ENCODE measurements at regions not wholly inside any gene's neighbourhood (a gene's known extent, or its start where the extent isn't known, plus 50 kb on each side); places are given as distances from the start of the nearest gene placed in this dataset.
A peak's percentile ranks its signal among the peaks of the same experiment; 100 is the strongest.
"Not testable (repeated sequence)": the region's sequence is repeated elsewhere in the genome, so short reads cannot be mapped to it uniquely, and the experiment has no call there.

- ATAC-seq, result no peak
- DNase-seq (ENCODE audit: low spot score), result no peak
Observed at GRCh38 chr11:81602508-81602907, 1131.2 kb downstream of the FAM181B start.

GRCh38 chr11:81596704-81597103 lies 1137.0 kb downstream of the FAM181B start:
- ATAC-seq (no peak), DNase-seq (ENCODE audit: low spot score) (no peak)

DNA sequence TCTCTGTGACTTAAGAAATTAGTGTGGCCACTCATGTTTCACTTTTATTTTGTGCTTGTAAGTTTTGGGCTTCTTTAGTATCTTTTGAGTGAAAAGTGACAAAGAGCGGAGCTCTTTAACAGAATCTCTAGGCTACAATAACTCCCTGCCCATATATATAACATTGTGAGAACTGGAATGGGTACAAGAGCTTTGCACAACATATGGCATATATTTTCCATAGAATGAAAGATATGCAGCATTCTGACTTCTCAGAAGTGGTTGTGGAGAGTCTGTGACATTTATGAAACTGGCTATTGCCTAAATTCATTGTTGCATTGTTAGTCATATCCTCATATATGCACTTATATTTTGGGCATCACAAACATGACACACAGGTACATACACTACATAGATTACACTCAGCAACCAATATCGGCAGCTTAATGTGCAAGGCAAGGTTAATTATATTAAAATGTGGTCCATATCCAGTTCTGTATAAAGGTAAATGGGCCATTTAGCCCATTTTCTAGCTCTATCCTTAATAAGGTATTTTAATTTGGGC lies 1148.2 kb downstream of the FAM181B start:
- ATAC-seq (no peak), DNase-seq (ENCODE audit: low spot score) (no peak)

- DNase-seq (ENCODE audit: low spot score) (no peak), ATAC-seq (no peak)
Observed at GRCh38 chr11:81579339-81579738, 1154.3 kb downstream of the FAM181B start.

GRCh38 chr11:81578571-81578970 lies 1155.1 kb downstream of the FAM181B start:
- ATAC-seq (no peak), DNase-seq (ENCODE audit: low spot score) (no peak)

DNA sequence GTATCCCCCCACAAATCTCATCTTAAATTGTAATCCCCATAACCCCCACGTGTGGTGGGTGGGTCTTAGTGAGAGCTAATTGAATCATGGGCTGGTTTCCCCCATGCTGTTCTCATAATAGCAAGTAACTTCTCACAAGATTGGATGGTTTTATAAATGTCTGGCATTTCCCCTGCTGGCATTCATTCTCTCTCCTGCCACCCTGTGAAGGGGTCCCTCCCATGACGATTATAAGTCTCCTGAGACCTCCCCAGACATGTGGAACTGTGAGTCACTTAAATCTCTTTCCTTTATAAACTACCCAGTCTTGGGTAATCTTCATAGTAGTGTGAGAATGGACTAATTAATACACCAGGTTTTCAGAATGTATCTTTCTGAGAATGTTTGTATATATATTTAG lies 1159.4 kb downstream of the FAM181B start:
- no peak for DNase-seq (ENCODE audit: low spot score)
- ATAC-seq, result no peak

DNA sequence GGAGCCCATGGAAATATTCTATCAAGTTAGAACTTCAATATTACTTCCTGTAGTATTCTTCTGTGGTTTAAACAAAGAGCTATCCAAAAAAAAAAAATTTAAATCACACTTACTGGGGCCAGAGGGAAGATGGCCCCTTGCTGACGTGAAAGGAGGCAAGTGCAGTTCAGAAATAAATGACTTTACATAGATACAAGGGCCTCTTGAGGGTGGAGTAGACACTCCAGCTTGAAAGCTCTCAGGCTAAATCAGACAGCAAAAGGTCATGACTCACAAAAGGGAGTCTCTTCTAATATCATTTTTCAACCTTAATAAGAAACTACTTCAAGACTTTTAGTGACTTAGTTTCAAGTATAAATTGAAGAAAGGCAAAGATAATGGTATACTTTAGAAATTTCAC lies 1160.3 kb downstream of the FAM181B start:
- DNase-seq (ENCODE audit: low spot score) (no peak), ATAC-seq (no peak)

DNA sequence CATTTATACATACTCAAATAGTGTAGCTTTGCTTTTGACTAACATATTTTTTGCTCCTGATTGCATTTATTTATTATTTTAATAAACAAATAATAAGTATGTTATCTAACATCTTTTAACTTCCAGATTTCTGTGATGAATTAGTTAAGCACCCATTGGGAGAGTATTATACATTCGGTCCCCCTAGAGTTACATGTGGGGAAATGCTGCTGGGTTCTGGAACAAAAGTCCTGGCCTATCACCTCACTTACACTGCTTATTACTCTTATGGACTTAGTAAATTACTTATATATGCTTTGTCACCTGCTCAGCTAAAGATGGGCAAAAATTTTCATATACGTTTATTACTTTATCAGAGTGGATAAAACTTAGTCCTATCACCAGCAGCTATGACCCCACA lies 1163.0 kb downstream of the FAM181B start:
- ATAC-seq (no peak), DNase-seq (ENCODE audit: low spot score) (no peak)

GRCh38 chr11:81569999-81570398 lies 1163.7 kb downstream of the FAM181B start:
- DNase-seq (ENCODE audit: low spot score), result no peak

DNA sequence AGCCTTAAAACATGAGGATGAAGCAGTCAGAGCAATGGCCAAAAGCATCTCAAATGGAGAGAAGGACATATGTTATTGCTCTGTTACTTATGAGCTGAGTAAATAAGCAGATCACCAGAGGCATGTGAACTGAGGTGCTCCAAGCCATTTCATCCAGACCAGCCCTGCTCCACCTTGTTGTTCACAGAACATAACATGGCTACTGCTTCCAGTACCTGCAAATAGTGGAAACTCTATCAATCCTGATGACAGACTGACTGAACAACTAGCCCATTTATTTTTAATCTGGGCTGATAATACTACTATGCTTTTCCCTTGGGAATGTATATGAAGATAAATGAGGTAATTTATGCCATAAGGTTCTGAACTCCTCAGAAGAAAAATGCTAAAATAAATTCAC lies 1164.7 kb downstream of the FAM181B start:
- DNase-seq (ENCODE audit: low spot score) (no peak), ATAC-seq (no peak)

More at GRCh38 chr11:81569999-81570398, 1163.7 kb downstream of the FAM181B start:
- ATAC-seq, result no peak

DNA sequence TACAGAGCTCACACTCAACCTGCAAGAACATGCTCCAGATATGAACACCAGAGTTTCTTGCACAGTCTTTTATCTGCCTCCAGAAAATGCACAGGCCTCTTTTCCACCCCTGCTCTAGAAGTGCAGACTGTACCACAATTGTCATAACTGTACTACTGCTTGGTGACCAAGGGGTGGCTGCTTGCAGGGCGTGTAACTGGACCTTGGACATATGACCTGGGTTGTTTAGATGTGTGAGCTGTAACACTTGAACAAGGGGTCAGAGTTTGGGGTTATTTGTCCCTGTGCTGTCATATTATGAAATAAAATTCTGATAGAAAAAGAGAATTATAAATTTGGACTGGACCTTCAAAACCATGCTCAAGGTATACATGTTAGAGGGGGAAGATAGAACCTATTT lies 1185.5 kb downstream of the FAM181B start:
- DNase-seq (ENCODE audit: low spot score), result no peak
- peak; percentile 53 for ATAC-seq

DNA sequence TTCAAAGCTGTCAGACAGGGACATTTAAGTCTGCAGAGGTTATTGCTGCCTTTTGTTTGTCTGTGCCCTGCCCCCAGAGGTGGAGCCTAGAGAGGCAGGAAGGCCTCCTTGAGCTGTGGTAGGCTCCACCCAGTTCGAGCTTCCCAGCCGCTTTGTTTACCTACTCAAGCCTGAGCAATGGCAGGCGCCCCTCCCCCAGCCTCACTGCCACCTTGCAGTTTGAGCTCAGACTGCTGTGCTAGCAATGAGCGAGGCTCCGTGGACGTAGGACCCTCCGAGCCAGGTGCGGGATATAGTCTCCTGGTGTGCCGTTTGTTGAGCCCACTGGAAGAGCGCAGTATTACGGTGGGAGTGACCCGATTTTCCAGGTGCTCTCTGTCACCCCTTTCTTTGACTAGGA lies 1193.9 kb downstream of the FAM181B start:
- DNase-seq (ENCODE audit: low spot score), result peak; percentile 28
- not testable (repeated sequence) for ATAC-seq

DNA sequence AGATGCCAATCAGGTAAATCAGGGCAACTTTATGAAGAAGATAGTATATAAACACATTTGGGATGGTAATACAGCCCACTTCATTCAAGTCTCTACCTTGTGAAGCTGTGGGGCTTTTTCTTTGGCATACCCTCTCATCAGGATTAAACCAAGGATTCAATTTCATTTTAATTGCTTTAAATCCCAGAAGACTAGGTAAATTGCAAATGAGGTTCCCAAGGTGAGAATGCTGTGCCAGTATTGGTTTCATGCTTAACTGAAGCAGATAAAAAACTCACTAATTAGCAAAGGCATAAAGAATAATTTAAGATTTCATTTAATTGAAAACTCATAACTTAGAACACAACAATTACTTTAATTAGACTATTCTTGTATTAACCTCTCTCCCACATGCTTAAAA lies 1218.1 kb downstream of the FAM181B start:
- no peak for ATAC-seq
- no peak for DNase-seq (ENCODE audit: low spot score)

DNA sequence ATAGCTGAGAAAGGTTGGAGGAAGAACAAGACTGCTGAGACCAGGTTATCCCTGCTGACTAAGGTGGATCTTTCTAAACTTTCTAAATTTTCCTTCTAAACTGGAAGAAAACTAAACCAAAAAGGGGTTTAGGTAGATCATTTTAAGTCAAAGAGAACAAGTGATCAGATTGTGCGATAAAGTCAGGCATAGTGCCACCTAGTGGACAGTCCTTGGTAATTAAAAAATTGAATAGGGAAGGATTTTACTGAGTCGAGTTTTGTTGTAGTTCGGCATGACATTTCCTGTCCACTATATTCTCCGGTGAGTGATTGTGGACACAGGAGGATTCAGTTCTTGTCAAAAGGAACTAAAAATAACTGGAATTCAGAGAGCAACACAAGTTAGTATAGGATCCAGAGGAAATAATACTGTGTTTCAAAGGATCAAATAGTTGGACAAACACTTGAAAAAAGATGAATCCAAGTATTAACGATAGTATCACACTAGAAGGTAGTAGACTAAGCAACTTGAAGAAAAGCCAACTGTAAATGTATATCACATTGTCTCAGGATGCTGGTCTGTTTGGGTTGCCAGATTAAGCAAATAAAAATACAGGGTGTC lies 1236.4 kb downstream of the FAM181B start:
- DNase-seq (ENCODE audit: low spot score) (no peak), ATAC-seq (peak; percentile 92)

- ATAC-seq, result peak; percentile 54
- DNase-seq (ENCODE audit: low spot score), result no peak
Observed at GRCh38 chr11:81496601-81497000, 1237.1 kb downstream of the FAM181B start.

DNA sequence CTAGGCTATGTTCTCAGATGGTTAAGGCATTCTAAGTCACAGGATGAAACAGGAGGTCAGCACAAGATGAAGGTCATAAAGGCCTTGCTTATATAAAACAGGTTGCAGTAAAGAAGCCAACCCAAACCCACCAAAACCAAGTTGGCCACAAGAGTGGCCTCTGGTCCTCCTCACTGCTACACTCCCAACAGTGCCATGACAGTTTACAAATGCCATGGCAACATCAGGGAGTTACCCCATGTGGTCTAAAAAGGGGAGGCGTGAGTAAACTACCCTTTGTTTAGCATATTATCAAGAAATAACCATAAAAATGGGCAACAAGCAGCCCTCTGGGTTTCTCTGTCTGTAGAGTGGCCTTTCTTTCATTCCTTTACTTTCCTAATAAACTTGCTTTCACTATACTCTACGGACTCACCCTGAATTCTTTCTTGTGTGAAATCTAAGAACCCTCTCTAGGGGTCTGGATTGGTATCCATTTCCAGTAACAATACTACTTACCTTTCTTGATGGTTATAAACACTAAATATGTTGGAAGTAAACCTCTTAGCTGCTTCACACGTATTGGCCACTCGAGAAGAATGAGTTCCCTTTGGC lies 1237.9 kb downstream of the FAM181B start:
- DNase-seq (ENCODE audit: low spot score) (no peak), ATAC-seq (no peak)

DNA sequence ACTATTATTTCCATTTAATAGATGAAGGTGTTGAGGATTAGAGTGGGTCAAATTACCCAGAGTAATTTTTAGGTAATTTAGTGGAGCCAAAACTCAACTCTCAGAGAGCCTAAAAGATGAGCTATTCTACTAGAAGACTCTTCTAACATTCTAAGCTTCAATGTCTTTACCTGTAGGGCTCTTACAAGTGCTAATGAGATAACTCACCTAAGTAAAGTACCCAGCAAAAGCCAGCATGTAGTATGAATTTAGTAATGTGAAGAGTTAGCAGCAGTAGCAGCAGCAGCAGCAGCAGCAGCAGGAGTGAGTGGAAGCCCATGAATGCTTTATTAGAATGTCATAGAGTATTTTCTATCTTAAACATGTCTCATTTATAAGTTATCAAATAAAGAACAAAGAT lies 1239.2 kb downstream of the FAM181B start:
- no peak for ATAC-seq
- no peak for DNase-seq (ENCODE audit: low spot score)

- ATAC-seq, result no peak
Observed at GRCh38 chr11:81492923-81493445, 1240.7 kb downstream of the FAM181B start.

GRCh38 chr11:81487109-81487508 lies 1246.6 kb downstream of the FAM181B start:
- DNase-seq (ENCODE audit: low spot score), result no peak

More at GRCh38 chr11:81492923-81493445, 1240.7 kb downstream of the FAM181B start:
- no peak for DNase-seq (ENCODE audit: low spot score)

DNA sequence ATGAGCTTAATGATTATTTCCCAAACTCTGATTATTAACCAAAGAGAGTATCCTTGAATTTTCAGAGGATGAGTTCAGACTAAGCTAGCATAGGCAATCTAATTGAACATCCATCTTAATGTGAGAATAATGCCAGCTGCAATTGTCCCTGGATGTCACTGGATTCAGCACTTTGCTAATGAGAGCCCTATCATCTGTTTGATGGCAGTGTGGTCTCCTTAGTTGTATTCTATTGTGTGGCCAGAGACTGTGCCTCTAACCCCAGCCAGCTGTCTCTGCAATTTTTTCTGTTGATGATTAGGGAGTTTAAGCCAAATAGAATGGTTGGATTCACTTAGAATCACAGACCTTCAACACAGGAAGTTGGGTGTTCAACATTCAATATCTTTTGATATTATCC lies 1249.5 kb downstream of the FAM181B start:
- no peak for ATAC-seq

More at GRCh38 chr11:81487109-81487508, 1246.6 kb downstream of the FAM181B start:
- ATAC-seq, result no peak

DNA sequence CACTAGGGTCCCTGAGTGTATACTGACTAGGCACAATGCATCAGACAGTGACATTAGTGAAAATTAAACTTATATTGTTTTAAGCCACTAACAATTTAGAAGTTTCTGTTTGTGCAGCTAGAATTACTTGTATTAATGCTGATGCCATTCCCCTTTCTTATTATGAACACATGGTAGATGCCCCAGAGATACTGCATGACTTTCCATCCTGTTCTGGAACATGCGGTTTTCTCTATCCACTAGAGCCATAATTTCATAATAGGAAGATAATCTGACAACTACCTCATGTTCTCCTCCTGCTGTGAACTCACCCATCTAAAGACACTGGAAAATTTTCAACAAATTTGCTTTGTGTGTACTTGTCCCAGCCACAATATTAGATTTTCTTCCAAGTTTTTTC lies 1256.4 kb downstream of the FAM181B start:
- no peak for DNase-seq (ENCODE audit: low spot score)
- ATAC-seq, result no peak

More for the DNA sequence above, 1249.5 kb downstream of the FAM181B start:
- DNase-seq (ENCODE audit: low spot score), result no peak

GRCh38 chr11:81476345-81476744 lies 1257.3 kb downstream of the FAM181B start:
- DNase-seq (ENCODE audit: low spot score) (no peak), ATAC-seq (no peak)

All from left lobe of liver (tissue), 2 donors.